Spinal cord (tissue), 9 donors: ENCODE measurements at regions not wholly inside any gene's neighbourhood (a gene's known extent, or its start where the extent isn't known, plus 50 kb on each side); places are given as distances from the start of the nearest gene placed in this dataset.
A peak's percentile ranks its signal among the peaks of the same experiment; 100 is the strongest.

Experiments
- DNase-seq, 6 donors: peaks; one replicate each; pipeline versions ENCODE4 v3.0.0 to v3.0.0-alpha.2; 2013 to 2015; ENCODE audit warnings: low spot score in 6 of 6, low read depth in 4 of 6
- H3K27ac ChIP-seq: one replicate; pipeline ENCODE4 v1.5.1; 2013; ENCODE audit warnings: low read depth, low read length, control low read depth
- H3K27me3 ChIP-seq: one replicate; pipeline ENCODE4 v1.6.1; 2013; ENCODE audit warnings: low read length; ENCODE audit not compliant: control insufficient read depth, insufficient read depth
- H3K36me3 ChIP-seq: one replicate; pipeline ENCODE4 v1.6.1; 2013; ENCODE audit warnings: low read length; ENCODE audit not compliant: control insufficient read depth, insufficient read depth
- H3K4me1 ChIP-seq: one replicate; pipeline ENCODE4 v1.6.1; 2013; ENCODE audit warnings: low read length; ENCODE audit not compliant: control insufficient read depth, insufficient read depth
- H3K4me3 ChIP-seq: one replicate; pipeline ENCODE4 v1.5.1; 2013; ENCODE audit warnings: low read depth, low read length, control low read depth
- H3K9me3 ChIP-seq: one replicate; pipeline ENCODE4 v1.6.1; 2013; ENCODE audit warnings: low read length; ENCODE audit not compliant: control insufficient read depth, insufficient read depth
- WGBS: methylation state at CpG from one replicate; pipeline ENCODE4 v1.1.5; 2013; ENCODE audit warnings: missing lambda C conversion rate; ENCODE audit not compliant: insufficient coverage; 5-methylcytosine and 5-hydroxymethylcytosine counted together
- donor health status: healthy.

GRCh38 chr22:49229483-49230193 is 598.0 kb downstream of the BRD1 start:
- Histone ChIP-seq H3K4me3 (no peak overlapping the region), H3K36me3 (no peaks in the 10 kb centered on the region), H3K27ac (no peak overlapping the region), H3K4me1 (peaks cover 14% of the 10 kb centered on the region), H3K27me3 (no peaks in the 10 kb centered on the region), H3K9me3 (no peaks in the 10 kb centered on the region)
- DNase-seq = no peak
- 77% methylated on average over 8 of the region's 10 CpGs for WGBS

- peaks cover 14% of the 10 kb centered on the region for H3K4me1 ChIP-seq
- H3K36me3 ChIP-seq = no peaks in the 10 kb centered on the region
- no peaks in the 10 kb centered on the region for H3K27me3 ChIP-seq
- no peak overlapping the region for H3K4me3 ChIP-seq
- 98% methylated on average over 5 of the region's 6 CpGs for WGBS
- no peak for DNase-seq
- no peak overlapping the region for H3K27ac ChIP-seq
- H3K9me3 ChIP-seq = no peaks in the 10 kb centered on the region
These were observed 599.1 kb downstream of the BRD1 start for GRCh38 chr22:49228431-49229037.

GRCh38 chr22:49227670-49228069 is 600.0 kb downstream of the BRD1 start:
- H3K36me3 ChIP-seq = no peaks in the 10 kb centered on the region
- H3K9me3 ChIP-seq = no peaks in the 10 kb centered on the region
- DNase-seq = peak in 2 of 6 donors; percentile 40 to 94
- no peaks in the 10 kb centered on the region for H3K27me3 ChIP-seq
- H3K4me1 ChIP-seq = peaks cover 7% of the 10 kb centered on the region
- 47% methylated on average over 3 of the region's 6 CpGs for WGBS
- no peak overlapping the region for H3K27ac ChIP-seq
- no peak overlapping the region for H3K4me3 ChIP-seq

GRCh38 chr22:49226096-49226495 is 601.6 kb downstream of the BRD1 start:
- no peaks in the 10 kb centered on the region for H3K9me3 ChIP-seq
- no peaks in the 10 kb centered on the region for H3K36me3 ChIP-seq
- no peak overlapping the region for H3K4me3 ChIP-seq
- H3K27me3 ChIP-seq = no peaks in the 10 kb centered on the region
- peak in 1 of 6 donors; percentile 58 for DNase-seq
- no peaks in the 10 kb centered on the region for H3K4me1 ChIP-seq
- no CpG with 5 or more reads among the region's 6 CpGs for WGBS
- no peak overlapping the region for H3K27ac ChIP-seq

GRCh38 chr22:49224243-49224642 is 603.4 kb downstream of the BRD1 start:
- Histone ChIP-seq H3K4me1 (no peaks in the 10 kb centered on the region), H3K27ac (no peak overlapping the region), H3K36me3 (no peaks in the 10 kb centered on the region), H3K27me3 (no peaks in the 10 kb centered on the region), H3K4me3 (no peak overlapping the region), H3K9me3 (peaks cover 2% of the 10 kb centered on the region)
- 63% methylated on average over 3 of the region's 4 CpGs for WGBS
- no peak for DNase-seq

GRCh38 chr22:49218142-49218541 is 609.5 kb downstream of the BRD1 start:
- Histone ChIP-seq H3K27ac (no peak overlapping the region), H3K4me1 (no peaks in the 10 kb centered on the region), H3K27me3 (no peaks in the 10 kb centered on the region), H3K36me3 (no peaks in the 10 kb centered on the region), H3K4me3 (no peak overlapping the region), H3K9me3 (peaks cover 2% of the 10 kb centered on the region)
- no peak for DNase-seq
- WGBS = 98% methylated on average over 11 of the region's 12 CpGs

- no peaks in the 10 kb centered on the region for H3K27me3 ChIP-seq
- DNase-seq = no peak
- no peaks in the 10 kb centered on the region for H3K4me1 ChIP-seq
- no CpG with 5 or more reads among the region's 5 CpGs for WGBS
- no peak overlapping the region for H3K27ac ChIP-seq
- H3K4me3 ChIP-seq = no peak overlapping the region
- peaks cover 2% of the 10 kb centered on the region for H3K9me3 ChIP-seq
- no peaks in the 10 kb centered on the region for H3K36me3 ChIP-seq
These were observed 611.1 kb downstream of the BRD1 start for GRCh38 chr22:49216579-49216978.

- Histone ChIP-seq H3K9me3 (peaks cover 2% of the 10 kb centered on the region), H3K4me1 (no peaks in the 10 kb centered on the region), H3K27ac (no peak overlapping the region), H3K4me3 (no peak overlapping the region), H3K27me3 (no peaks in the 10 kb centered on the region), H3K36me3 (no peaks in the 10 kb centered on the region)
- DNase-seq = no peak
- WGBS = 86% methylated on average over 7 of the region's 9 CpGs
These were observed 611.8 kb downstream of the BRD1 start for GRCh38 chr22:49215840-49216239.

- Histone ChIP-seq H3K9me3 (peaks cover 2% of the 10 kb centered on the region), H3K27ac (no peak overlapping the region), H3K36me3 (no peaks in the 10 kb centered on the region), H3K4me1 (peaks cover 2% of the 10 kb centered on the region), H3K4me3 (no peak overlapping the region), H3K27me3 (no peaks in the 10 kb centered on the region)
- 98% methylated on average over 13 of the region's 16 CpGs for WGBS
- no peak for DNase-seq
These were observed 612.7 kb downstream of the BRD1 start for GRCh38 chr22:49214976-49215375.

GRCh38 chr22:49213731-49214352 is 613.8 kb downstream of the BRD1 start:
- H3K9me3 ChIP-seq = no peaks in the 10 kb centered on the region
- 71% methylated on average over 18 of the region's 18 CpGs for WGBS
- peaks cover 13% of the 10 kb centered on the region for H3K4me1 ChIP-seq
- H3K4me3 ChIP-seq = no peak overlapping the region
- DNase-seq = no peak
- H3K36me3 ChIP-seq = no peaks in the 10 kb centered on the region
- no peaks in the 10 kb centered on the region for H3K27me3 ChIP-seq
- H3K27ac ChIP-seq = no peak overlapping the region
